Loucy (cell line): ENCODE measurements at regions not wholly inside any gene's neighbourhood (a gene's known extent, or its start where the extent isn't known, plus 50 kb on each side); places are given as distances from the start of the nearest gene placed in this dataset.

ENCODE experiments used
- H2AFZ ChIP-seq: fragments of 200-600 bp; sonication (generic); 2 replicates; pipeline ENCODE4 v1.6.0; 2016; ENCODE audit warnings: antibody characterized with exemption, mild to moderate bottlenecking, low read length, moderate library complexity
- H3F3A ChIP-seq: fragments of 200-600 bp; 2 replicates; pipeline ENCODE4 v1.6.0; 2016; ENCODE audit warnings: antibody characterized with exemption, low read depth, mild to moderate bottlenecking
- H3K27me3 ChIP-seq: fragments of 200-600 bp; sonication (generic); 2 replicates; pipeline ENCODE4 v1.6.1; 2014; ENCODE audit warnings: low read length, mild to moderate bottlenecking; ENCODE audit not compliant: insufficient read depth, poor library complexity, severe bottlenecking
- H3K36me3 ChIP-seq: fragments of 200-600 bp; sonication (generic); 2 replicates; pipeline ENCODE4 v1.6.1; 2016; ENCODE audit warnings: low read length; ENCODE audit not compliant: insufficient read depth
- H3K4me1 ChIP-seq: fragments of 200-600 bp; sonication (generic); 2 replicates; pipeline ENCODE4 v1.5.1; 2014; ENCODE audit warnings: low read length, mild to moderate bottlenecking; ENCODE audit not compliant: insufficient read depth, poor library complexity, severe bottlenecking
- H3K4me2 ChIP-seq: fragments of 200-600 bp; sonication (generic); 2 replicates; pipeline ENCODE4 v1.6.0; 2014; ENCODE audit warnings: antibody characterized with exemption, low read length, low read depth, mild to moderate bottlenecking; ENCODE audit not compliant: poor library complexity, severe bottlenecking
- H3K4me3 ChIP-seq: fragments of 200-600 bp; sonication (generic); 2 replicates; pipeline ENCODE4 v1.5.1; 2014; ENCODE audit warnings: low read length, mild to moderate bottlenecking, mixed read lengths; ENCODE audit not compliant: poor library complexity, severe bottlenecking
- H3K79me2 ChIP-seq: fragments of 200-600 bp; sonication (generic); 2 replicates; pipeline ENCODE4 v1.6.1; 2014; ENCODE audit warnings: low read length; ENCODE audit not compliant: insufficient read depth
- H3K9ac ChIP-seq: fragments of 200-600 bp; sonication (generic); 2 replicates; pipeline ENCODE4 v1.6.0; 2014; ENCODE audit warnings: mild to moderate bottlenecking, low read depth, low read length, moderate library complexity; ENCODE audit not compliant: poor library complexity, severe bottlenecking
- H3K9me2 ChIP-seq: fragments of 200-600 bp; sonication (generic); replicated peaks from 2 replicates; pipeline ENCODE4 v1.6.1; 2016; ENCODE audit warnings: low read depth, low read length, mixed read lengths
- H3K9me3 ChIP-seq: fragments of 200-600 bp; sonication (generic); 2 replicates; pipeline ENCODE4 v1.6.1; 2014; ENCODE audit warnings: mild to moderate bottlenecking, antibody characterized with exemption, low read length, low read depth; ENCODE audit not compliant: insufficient read depth
- H4K20me1 ChIP-seq: fragments of 200-600 bp; sonication (generic); 2 replicates; pipeline ENCODE4 v1.6.0; 2014; ENCODE audit warnings: antibody characterized with exemption, low read length, mild to moderate bottlenecking; ENCODE audit not compliant: insufficient read depth, poor library complexity, severe bottlenecking
- EZH2phosphoT487 ChIP-seq: fragments of 200-600 bp; IDR thresholded peaks from 2 replicates; pipeline ENCODE4 v1.6.1; 2018; ENCODE audit warnings: antibody characterized with exemption, mild to moderate bottlenecking, moderate library complexity, borderline replicate concordance
- TF ChIP-seq, protein P1 (sequence below): fragments of 200-600 bp; sonication (generic); conservative IDR thresholded peaks from 2 replicates; pipeline ENCODE4 v1.5.1; 2014; ENCODE audit warnings: mild to moderate bottlenecking, antibody characterized with exemption, low read length

DNA sequence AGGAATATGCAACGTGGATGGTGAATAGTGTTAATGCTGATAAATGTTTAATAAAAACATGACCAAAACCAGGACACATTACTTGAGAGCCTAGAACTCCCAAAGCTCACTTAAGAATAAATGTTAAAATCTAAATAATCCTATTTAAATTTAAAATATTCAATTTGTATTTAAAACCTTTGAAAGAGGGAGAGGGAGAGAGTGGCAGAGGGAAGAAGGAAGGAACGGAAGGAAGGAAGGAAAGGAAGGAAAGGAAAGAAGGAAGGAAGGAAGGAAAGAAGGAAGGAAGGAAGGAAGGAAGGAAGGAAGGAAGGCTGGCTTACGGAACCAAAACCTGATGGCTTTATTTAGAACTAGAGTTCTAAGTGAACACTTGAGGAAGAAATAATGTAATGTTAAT lies 324.1 kb upstream of the SYT4 start:
- Histone ChIP-seq H4K20me1 (no peaks in the 10 kb centered on the region), H3K4me2 (no peak overlapping the region), H3K4me3 (no peak overlapping the region), H2AFZ (no peak overlapping the region), H3K36me3 (no peaks in the 10 kb centered on the region), H3K9me3 (0 out of 2 replicates have a peak, but pooled peaks cover 12% of the 10 kb centered on the region), H3F3A (no peaks in the 10 kb centered on the region), H3K9ac (no peak overlapping the region), H3K79me2 (no peaks in the 10 kb centered on the region), H3K27me3 (no peaks in the 10 kb centered on the region), H3K9me2 (no peaks in the 10 kb centered on the region), H3K4me1 (no peaks in the 10 kb centered on the region)
- TF ChIP-seq, protein P1, sequence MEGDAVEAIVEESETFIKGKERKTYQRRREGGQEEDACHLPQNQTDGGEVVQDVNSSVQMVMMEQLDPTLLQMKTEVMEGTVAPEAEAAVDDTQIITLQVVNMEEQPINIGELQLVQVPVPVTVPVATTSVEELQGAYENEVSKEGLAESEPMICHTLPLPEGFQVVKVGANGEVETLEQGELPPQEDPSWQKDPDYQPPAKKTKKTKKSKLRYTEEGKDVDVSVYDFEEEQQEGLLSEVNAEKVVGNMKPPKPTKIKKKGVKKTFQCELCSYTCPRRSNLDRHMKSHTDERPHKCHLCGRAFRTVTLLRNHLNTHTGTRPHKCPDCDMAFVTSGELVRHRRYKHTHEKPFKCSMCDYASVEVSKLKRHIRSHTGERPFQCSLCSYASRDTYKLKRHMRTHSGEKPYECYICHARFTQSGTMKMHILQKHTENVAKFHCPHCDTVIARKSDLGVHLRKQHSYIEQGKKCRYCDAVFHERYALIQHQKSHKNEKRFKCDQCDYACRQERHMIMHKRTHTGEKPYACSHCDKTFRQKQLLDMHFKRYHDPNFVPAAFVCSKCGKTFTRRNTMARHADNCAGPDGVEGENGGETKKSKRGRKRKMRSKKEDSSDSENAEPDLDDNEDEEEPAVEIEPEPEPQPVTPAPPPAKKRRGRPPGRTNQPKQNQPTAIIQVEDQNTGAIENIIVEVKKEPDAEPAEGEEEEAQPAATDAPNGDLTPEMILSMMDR = no peak
- no peak for TF ChIP-seq EZH2phosphoT487

DNA sequence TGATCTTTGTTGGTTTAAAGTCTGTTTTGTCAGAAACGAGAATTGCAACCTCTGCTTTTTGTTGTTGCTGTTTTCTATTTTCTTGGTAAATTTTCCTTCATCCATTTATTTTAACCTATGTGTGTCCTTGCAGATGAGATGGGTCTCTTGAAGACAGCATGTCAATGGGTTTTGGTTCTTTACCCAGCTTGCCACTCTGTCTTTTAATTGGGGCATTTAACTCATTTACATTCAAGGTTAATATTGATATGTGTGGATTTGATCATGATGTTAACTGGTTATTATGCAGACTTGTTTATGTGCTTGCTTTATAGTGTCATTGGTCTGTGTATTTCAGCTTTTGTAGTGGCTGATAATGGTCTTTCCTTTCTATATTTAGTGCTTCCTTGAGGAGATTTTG lies 327.9 kb upstream of the SYT4 start:
- Histone ChIP-seq H3F3A (no peaks in the 10 kb centered on the region), H3K4me2 (no peak overlapping the region), H2AFZ (no peak overlapping the region), H3K36me3 (no peaks in the 10 kb centered on the region), H4K20me1 (no peaks in the 10 kb centered on the region), H3K4me3 (no peak overlapping the region), H3K9ac (no peak overlapping the region), H3K9me3 (peaks cover 15% of the 10 kb centered on the region; the same call in 1 of the 2 replicates), H3K4me1 (no peaks in the 10 kb centered on the region), H3K79me2 (no peaks in the 10 kb centered on the region), H3K27me3 (no peaks in the 10 kb centered on the region), H3K9me2 (no peaks in the 10 kb centered on the region)
- TF ChIP-seq, protein P1 = no peak
- TF ChIP-seq EZH2phosphoT487 = no peak

GRCh38 chr18:43606795-43607194 lies 329.5 kb upstream of the SYT4 start:
- H3K4me1 ChIP-seq = no peaks in the 10 kb centered on the region
- no peak overlapping the region for H3K4me2 ChIP-seq
- H3K9me2 ChIP-seq = no peaks in the 10 kb centered on the region
- H3K4me3 ChIP-seq = no peak overlapping the region
- no peak overlapping the region for H2AFZ ChIP-seq
- no peaks in the 10 kb centered on the region for H3F3A ChIP-seq
- no peak overlapping the region for H3K9ac ChIP-seq
- TF ChIP-seq EZH2phosphoT487 = no peak
- TF ChIP-seq, protein P1 = no peak
- H3K79me2 ChIP-seq = no peaks in the 10 kb centered on the region
- H3K9me3 ChIP-seq = peaks cover 15% of the 10 kb centered on the region; the same call in 1 of the 2 replicates
- H3K27me3 ChIP-seq = no peaks in the 10 kb centered on the region
- H4K20me1 ChIP-seq = no peaks in the 10 kb centered on the region
- no peaks in the 10 kb centered on the region for H3K36me3 ChIP-seq
